Astrocyte of the spinal cord (primary cell): ENCODE measurements at regions not wholly inside any gene's neighbourhood (a gene's known extent, or its start where the extent isn't known, plus 50 kb on each side); places are given as distances from the start of the nearest gene placed in this dataset.

Experiments
- DNase-seq: peaks from one replicate; pipeline ENCODE4 v3.0.0; 2011; ENCODE audit warnings: low read depth, low spot score
- H3K4me3 ChIP-seq: 2 replicates; pipeline ENCODE4 v1.5.1; 2011; ENCODE audit warnings: low read depth, mild to moderate bottlenecking, low read length, moderate library complexity
- CTCF ChIP-seq: IDR thresholded peaks from 2 replicates; pipeline ENCODE4 v1.5.1; 2012; ENCODE audit warnings: low read depth, mild to moderate bottlenecking, low read length, inconsistent platforms
- in situ Hi-C: cut with HindIII; loops from 2 replicates; pipeline ENCODE4 v1.10.0; 2017; ENCODE audit warnings: low sequenced_read_pairs

- no peak for TF ChIP-seq CTCF
- no peak for DNase-seq
- in situ Hi-C loops = no loop called here
- H3K4me3 ChIP-seq = no peak overlapping the region
Measured at GRCh38 chr3:103403191-103403590, 968.4 kb downstream of the ZPLD1 start.

- in situ Hi-C loops = no loop called here
- no peak for DNase-seq
- TF ChIP-seq CTCF = no peak
- no peak overlapping the region for H3K4me3 ChIP-seq
Measured at GRCh38 chr3:103406320-103406850, 971.6 kb downstream of the ZPLD1 start.

- no peak for TF ChIP-seq CTCF
- H3K4me3 ChIP-seq = no peak overlapping the region
- in situ Hi-C loops = no loop called here
- no peak for DNase-seq
Measured at GRCh38 chr3:103410231-103410630, 975.4 kb downstream of the ZPLD1 start.

GRCh38 chr3:103421460-103421859 lies 986.6 kb downstream of the ZPLD1 start:
- in situ Hi-C loops = no loop called here
- TF ChIP-seq CTCF = no peak
- no peak overlapping the region for H3K4me3 ChIP-seq
- DNase-seq = no peak

- in situ Hi-C loops = no loop called here
- TF ChIP-seq CTCF = no peak
- H3K4me3 ChIP-seq = no peak overlapping the region
- no peak for DNase-seq
Measured at GRCh38 chr3:103437883-103438282, 1003.1 kb downstream of the ZPLD1 start.

- H3K4me3 ChIP-seq = no peak overlapping the region
- in situ Hi-C loops = no loop called here
- peak; percentile 22 for TF ChIP-seq CTCF
- DNase-seq = peak; percentile 14
Measured at GRCh38 chr3:103440539-103441203, 1005.9 kb downstream of the ZPLD1 start.
